NOMO-1 treated with dmso at 0.1 percent for 144 hours (cell line): ENCODE measurements at regions not wholly inside any gene's neighbourhood (a gene's known extent, or its start where the extent isn't known, plus 50 kb on each side); places are given as distances from the start of the nearest gene placed in this dataset.
"Not testable (repeated sequence)": the region's sequence is repeated elsewhere in the genome, so short reads cannot be mapped to it uniquely, and the experiment has no call there.

Experiments used
- DNase-seq: peaks from one replicate; lab custom pipeline; 2025; ENCODE audit not compliant: unreplicated experiment; lab: John Stamatoyannopoulos, UW

GRCh38 chr5:71343994-71344393 is 111.5 kb upstream of the BDP1 start:
- not testable (repeated sequence) for DNase-seq

GRCh38 chr5:71372601-71373000 is 82.8 kb upstream of the BDP1 start:
- DNase-seq = not testable (repeated sequence)

- not testable (repeated sequence) for DNase-seq
Measured at GRCh38 chr5:71373054-71373734, 82.3 kb upstream of the BDP1 start.

GRCh38 chr5:71384204-71384603 is 71.2 kb upstream of the BDP1 start:
- not testable (repeated sequence) for DNase-seq

- no peak for DNase-seq
Measured at GRCh38 chr5:71384706-71385105, 70.7 kb upstream of the BDP1 start.

GRCh38 chr5:71385208-71385607 is 70.2 kb upstream of the BDP1 start:
- DNase-seq = not testable (repeated sequence)

GRCh38 chr5:71388184-71388583 is 67.3 kb upstream of the BDP1 start:
- peak; percentile 8 for DNase-seq

GRCh38 chr5:71398400-71398799 is 57.1 kb upstream of the BDP1 start:
- not testable (repeated sequence) for DNase-seq

- DNase-seq = not testable (repeated sequence)
Measured at GRCh38 chr5:71398859-71399258, 56.6 kb upstream of the BDP1 start.

GRCh38 chr5:71399443-71399842 is 56.0 kb upstream of the BDP1 start:
- not testable (repeated sequence) for DNase-seq

- DNase-seq = not testable (repeated sequence)
Measured at GRCh38 chr5:71400626-71401025, 54.8 kb upstream of the BDP1 start.

GRCh38 chr5:71401150-71401549 is 54.3 kb upstream of the BDP1 start:
- DNase-seq = not testable (repeated sequence)

- not testable (repeated sequence) for DNase-seq
Measured at GRCh38 chr5:71401564-71401963, 53.9 kb upstream of the BDP1 start.

GRCh38 chr5:71404441-71404840 is 51.0 kb upstream of the BDP1 start:
- not testable (repeated sequence) for DNase-seq

GRCh38 chr5:71404936-71405335 is 50.5 kb upstream of the BDP1 start:
- not testable (repeated sequence) for DNase-seq
